Fibroblast of skin of back (primary cell): ENCODE measurements at regions not wholly inside any gene's neighbourhood (a gene's known extent, or its start where the extent isn't known, plus 50 kb on each side); places are given as distances from the start of the nearest gene placed in this dataset.
"Not testable (repeated sequence)": the region's sequence is repeated elsewhere in the genome, so short reads cannot be mapped to it uniquely, and the experiment has no call there.

Source experiments
- DNase-seq: peaks from one replicate; pipeline ENCODE4 v3.0.0-alpha.2; 2013

DNA sequence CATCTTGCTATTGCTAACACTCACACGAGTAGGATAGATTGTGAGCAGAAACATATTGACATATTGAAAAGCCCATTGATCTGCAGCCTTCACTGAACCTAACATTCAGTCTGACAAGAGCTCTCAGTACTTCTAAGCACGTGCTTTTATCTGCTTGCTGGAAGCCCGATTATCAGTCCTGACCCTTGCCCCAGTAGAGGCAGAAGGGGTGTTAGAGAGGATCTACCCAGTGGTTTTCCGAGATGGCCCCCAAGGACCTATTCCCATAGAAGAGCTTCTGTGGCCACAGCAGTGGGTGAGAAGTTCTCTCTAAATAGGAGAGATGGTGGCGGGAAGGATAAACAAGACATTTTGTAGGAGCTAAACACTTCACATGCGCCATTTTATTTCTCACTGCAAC, 290.9 kb upstream of the MAF start:
- no peak for DNase-seq

DNA sequence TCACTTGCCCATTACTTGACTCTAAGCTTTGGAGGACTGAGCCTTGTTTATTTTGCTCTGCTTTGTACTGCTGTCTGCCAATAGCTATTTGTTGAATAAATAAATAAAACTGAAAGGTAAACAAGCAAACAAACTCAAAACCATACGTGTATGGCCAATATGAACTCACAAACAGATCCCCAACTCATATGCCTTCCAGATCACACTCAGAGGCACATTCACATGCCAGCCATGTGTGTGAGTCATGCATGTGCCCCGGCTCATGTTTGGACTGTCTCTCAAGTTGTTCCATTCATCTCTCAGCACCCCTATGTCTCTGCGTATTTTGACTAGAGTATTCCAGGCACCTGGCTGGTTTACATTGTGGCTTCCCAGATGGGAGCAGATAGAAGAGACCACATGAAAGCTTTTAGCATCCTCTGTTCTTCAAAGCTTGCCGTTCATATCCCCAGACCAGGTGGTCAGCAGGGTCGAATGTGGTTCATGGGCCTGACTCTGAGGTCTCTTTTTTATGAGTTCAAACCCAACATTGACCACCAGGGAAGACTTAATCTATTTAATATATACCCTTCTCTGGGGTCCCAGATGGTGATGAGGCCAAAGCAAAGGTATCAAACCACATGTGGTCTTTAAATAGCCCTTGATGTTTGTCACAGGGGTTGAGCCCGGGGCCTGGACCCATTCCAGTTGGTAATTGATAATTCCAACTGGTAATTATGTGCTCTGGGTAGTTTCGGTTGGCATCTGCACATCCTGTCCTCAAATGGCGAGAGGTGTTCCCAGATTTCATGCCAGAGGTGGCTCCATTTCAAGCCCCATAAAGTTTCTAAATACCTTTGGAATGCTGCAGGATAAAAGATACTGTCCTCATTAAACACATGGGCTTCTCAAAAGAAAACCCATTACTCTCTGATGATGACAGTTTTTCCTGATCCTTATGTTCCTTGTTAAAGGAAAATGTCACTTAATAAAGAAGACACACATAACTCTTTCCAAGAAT, 287.3 kb upstream of the MAF start:
- no peak for DNase-seq

DNA sequence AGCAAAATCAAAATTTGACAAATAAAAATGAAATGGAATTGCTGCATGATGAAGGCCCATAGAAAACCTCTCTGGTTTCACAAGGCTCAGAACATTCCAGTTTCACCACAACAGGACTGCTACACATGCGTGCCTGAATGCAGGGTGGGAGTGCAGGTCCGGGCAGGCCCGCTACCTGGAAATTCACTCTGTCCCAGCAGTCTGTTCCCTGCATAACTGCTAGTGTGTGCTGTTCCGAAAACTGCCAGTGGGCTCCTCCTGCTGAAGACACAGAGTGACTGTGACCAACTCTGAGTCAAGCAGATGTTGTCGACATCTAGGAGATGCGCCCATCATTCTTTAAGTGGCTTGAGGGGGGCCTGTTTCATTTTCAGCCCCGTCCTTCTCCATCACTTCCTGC, 284.8 kb upstream of the MAF start:
- no peak for DNase-seq

DNA sequence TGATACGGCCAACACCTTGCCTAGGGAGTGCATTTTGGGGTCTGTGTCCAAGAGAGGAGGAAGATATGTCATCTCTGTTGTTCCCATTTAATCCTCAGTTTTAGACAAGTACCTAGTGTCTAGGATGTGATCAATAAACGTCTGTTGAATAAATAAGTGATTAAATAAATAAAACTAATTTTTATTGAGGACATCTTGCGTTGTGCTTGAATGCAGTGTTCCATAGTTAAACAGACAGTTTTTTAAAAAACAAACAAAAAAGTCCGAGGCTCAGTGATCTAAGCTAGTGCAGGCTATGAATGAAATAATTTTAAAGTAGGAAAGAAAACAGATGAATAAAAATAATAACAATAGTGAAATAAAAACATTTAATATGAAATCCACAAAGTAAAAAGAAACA, 283.0 kb upstream of the MAF start:
- no peak for DNase-seq

DNA sequence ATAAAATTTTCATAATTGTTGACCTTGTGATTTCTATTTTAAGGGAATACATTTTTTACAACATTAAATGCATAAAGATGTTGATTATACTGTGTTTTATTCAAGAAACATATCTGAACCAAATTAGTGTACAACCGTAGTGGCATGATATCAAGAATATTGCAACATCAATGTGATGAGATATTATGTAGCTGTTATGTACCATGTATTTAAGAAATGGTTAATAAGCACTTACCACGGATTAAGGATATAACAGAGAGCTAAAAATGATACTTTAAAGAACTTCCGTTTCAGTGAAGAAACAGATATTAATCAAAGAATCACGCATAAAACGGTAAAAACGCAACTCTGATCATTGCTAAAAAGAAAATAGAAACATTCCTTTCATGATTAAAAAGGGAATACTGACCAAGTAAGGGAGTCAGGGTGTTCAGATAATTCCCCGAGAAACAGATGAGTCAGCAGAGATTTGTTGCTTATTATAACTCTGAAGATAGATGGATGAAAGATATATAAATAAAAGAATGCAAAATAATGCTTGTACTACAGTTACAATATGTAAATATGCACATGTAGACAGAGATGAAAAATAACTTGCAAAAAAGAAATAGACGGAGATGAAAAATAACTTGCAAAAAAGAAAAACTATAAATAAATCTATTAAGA, 281.9 kb upstream of the MAF start:
- DNase-seq: no peak

DNA sequence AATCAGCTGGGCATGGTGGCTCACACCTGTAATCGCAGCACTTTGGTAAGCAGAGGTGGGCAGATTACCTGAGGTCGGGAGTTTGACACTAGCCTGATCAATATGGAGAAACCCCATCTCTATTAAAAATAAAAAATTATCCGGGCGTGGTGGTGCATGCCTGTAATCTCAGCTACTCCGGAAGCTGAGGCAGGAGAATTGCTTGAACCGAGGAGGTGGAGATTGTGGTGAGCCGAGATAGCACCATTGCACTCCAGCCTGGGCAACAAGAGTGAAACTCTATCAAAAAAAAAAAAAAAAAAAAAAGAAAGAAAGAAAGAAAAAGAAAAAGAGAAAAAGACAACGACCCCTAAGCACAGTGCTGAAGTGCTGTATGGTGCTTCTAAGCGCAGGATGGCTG, 280.6 kb upstream of the MAF start:
- not testable (repeated sequence) for DNase-seq

DNA sequence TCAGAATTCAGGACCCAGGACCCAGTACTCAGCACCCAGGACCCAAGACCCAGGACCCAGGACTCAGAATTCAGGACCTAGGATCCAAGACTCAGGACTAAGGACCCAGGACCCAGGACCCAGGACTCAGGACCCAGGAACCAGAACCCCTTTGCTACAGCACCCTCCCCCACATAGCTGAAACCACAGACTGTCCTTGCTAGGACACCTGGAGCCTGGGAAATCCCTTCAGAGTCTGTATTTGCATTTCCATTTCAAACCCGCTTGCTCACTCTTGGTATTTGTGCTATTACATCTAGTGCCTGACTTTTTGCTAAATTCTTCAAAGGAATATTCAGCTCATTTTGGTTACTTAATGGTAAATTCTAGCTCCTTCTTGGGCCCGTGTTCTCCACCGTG, 275.8 kb upstream of the MAF start:
- DNase-seq: no peak

DNA sequence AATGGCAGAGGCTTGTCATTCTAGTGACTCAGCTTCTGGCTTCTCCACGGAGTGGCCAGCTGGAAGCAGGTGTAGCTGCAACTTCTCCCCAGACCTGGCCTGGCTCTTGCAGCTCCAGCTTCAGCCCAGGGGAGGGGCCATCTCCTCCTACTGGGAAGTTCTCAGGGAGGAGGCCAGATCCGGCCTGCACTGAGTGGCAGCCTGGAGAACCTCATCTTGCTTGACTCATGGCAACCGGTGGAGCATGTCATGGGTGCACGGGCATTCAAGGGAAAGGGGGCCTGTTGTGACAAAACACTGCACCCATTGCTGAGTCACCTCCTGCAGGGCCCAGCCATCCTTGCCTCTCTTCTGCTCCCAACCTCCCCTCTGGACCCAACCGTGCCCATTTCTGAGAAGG, 273.9 kb upstream of the MAF start:
- no peak for DNase-seq

DNA sequence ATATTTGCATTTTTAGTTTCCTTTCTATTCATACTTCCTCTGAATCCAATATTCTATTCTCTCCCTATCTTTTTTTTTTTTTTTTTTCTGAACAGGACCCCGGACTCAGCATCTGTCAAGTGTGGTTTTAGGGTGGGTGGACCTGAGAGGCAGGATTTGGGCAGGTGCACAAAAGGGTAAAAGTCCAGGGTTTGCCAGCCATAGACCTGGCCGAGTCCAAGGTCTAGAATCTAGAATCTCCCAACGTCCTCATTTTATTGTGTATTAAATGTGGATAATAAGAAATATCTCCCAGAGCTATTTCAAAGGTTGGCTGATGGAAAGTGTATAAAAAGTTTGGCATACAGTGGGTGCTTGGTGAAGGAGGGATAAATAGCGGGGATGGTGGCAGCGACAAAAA, 273.3 kb upstream of the MAF start:
- no peak for DNase-seq

DNA sequence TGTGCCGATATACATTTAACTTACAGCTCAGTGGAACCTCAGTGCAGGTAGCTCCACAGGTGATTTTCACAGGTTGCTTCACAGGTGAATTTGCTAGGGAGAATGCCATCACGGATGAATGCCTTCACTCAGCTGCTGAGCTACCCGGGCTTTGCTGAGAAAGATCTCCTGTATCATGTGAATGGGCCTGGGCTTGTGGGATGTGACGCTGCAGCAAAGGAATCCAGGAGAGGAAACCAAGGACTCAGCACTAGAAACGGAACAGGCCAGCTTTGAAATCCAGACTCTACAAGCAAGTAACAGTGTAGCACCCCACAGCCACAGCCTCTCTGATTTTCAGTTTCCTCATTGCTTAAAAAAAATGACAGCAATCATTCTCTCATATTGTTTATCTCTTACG, 271.4 kb upstream of the MAF start:
- DNase-seq: no peak

DNA sequence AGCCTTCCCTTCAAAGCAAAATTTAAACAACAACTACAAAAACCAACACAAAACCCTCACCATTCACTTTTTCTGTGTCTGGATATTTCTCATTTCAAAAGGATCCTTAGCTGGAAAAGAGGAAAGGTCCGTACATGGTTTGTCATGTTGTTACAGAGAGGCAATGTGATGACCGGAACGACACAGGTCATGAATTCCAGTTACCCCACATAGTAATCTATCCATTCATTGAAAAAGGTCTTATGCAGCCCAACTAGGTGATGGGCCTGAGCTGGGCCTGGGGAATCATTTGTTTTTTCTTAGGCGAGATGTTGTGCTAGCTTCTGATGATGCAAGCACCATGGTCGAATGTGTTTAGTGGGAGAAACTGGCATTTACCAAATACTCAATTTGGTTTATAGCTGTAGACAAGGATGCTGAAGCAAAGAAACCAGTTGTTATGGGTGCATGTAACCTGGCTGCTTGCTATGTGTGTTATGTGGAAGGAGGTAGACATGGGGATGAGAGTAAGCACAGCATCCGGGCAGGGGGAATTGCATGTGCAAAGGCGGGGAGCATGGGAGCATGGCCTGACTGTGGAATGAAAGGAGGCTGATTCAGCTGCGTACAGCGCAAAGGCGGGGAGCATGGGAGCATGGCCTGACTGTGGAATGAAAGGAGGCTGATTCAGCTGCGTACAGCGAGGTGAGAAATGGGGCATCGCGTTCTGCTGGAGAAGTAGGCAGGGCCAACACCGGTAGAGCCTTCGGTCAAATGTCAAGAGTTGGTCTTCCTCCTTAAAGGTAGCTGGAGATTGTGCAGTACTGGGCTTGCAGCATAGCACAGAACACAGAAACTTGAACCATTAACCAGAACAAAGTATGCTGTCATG, 269.7 kb upstream of the MAF start:
- DNase-seq: no peak

DNA sequence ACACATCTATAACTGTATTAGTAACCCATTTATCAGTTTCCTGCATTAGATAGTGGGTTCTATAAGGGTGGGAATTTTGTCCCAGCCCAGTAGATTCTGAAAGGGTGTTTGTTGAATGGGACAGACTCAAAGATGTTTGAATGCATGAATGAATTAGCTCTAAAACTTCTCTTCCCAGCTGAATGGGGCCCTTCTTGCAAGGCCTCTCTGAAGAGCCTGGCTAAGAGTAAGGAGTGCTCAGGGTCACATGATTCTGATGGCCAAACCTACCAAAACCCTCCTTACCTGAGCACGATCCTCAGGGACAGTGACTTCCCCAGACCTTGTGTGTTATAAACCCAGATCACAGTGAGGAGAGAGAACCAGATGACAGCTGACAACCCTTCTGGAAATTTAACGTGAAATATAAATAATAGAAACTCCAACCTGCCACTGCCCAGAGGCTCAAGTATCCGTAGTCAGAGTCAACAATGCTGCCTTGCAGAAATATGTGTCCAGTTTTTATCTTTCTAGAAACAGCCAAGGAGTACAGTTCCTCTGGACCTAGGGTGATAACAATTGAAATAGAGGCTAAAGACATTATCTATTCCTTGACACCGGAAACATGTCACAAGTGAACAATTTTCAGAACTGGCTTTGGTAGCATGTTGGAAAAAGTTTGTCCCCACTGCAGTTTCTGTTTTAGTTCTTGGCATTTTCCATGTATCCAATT, 268.9 kb upstream of the MAF start:
- no peak for DNase-seq

DNA sequence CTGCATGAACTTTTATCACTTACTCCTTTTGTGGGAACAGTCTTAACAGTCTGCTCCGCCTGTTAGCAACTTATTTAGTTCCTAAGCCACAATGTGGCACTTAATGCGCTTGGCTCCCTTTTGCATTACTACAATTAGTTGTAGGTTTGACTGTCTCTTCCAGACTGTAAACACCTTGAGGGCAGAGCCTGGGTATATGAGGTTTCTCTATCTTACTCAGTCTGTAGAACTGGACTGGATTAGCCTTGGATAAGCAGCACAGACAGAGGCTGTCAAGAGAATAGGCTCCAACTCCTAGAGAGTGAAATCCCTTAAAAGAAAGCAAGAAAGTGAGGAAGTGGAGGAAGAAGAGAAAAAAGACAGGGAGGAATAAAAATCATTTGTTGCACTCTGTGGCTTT, 268.3 kb upstream of the MAF start:
- DNase-seq: no peak

DNA sequence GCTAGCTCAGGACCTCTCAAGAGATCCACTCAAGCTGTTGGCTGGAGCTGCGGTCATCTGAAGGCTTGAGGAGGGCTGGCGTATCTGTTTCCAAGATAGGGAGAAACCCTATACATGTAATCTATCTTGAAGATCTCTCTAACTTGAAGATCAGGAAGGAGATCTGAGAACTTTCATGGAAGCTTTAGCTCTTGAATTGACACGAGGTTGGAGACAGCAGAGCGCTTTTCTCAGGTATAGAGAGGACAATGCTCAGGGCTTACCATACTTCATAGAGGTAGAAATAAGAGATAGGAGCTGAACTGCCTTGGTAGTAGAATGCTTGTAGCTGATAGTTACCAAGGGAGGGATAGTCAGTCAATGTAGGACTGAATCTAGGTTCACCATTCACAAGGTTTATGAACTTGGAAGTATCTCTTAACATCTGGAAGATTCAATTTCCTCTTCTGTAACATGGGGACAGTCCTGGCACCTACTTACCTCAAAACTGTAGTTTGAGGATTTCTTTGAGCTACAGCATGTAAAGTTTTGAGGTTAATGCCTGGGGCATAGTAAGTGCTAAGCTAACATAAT, 267.0 kb upstream of the MAF start:
- DNase-seq: no peak

DNA sequence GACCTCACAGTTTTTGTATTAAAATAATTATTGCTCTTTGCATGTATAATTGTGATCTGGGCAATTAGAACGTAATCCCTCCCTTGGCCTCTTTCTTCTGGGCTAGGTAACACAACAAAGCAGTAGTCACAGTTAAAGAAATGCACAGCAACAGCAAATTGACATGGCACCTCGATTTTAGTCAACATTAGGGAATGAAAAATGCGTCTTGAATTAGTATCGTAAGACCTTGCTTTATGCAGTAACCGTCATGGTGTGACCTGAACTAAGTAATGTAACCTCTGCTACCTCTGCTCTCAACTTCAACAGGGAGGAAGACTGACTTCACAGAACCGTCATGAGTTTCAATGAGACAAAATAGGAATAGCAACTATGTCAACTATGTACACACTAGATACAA, 265.4 kb upstream of the MAF start:
- DNase-seq: no peak

DNA sequence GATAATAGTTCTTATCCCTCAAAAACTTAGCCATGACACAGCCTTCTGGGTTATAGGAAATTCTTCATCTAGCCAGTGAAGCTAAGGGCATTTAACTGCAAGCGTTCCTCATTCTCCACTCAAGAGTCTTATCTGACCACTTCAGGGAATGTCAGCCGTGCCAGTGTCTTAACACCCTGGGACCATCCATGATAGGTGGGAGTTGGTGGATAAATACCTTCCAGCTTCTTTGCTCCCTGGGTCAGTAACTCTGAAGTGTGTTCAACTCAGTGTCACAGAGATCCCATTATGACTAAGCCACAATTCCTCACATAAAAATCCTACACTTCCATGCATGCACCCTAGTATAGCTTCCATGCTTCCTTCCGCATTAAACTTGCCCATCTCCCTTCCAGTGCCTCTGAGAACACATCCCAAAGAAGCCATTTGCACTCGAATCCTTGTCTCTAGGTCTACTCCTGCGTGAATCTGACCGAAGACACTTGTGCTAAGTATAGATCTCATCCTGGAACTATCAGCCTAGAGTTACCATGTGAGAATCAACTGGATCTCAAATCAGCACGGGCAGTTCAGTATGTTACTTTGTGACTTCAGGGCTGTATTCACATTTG, 264.3 kb upstream of the MAF start:
- DNase-seq: no peak

DNA sequence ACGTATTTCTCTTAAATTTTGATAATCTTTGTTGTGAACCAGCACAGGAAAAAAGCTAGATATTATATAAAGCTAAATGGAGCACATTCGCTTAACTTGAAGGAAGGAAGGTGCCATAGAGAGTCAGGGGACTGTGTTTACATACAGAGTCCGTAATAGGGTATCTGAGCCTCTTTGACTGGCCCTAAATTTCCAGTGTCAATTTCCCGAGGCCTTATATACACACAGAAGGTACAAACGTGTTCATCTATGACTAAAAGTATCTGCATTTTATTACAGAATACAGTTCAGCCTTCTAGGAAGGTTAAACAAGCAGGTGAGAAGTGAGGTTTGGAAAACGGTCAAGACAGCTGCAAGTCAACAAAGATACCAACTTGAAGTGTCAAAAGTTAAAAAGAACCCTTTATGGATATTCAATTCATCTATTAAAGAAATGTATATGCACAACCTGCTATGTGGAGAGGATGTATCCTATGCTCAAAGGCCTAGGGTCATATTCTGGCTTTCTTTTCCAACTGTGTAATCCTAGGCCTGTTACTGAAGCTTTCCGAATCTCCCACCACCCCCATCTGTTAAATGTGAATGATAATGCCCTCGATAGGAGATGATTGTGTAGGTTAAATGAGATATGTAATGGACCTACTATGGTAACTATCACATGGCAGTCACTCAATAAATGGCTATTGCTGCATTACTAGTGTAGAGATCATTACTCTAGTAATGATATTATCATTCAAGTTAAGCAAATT, 263.7 kb upstream of the MAF start:
- no peak for DNase-seq

DNA sequence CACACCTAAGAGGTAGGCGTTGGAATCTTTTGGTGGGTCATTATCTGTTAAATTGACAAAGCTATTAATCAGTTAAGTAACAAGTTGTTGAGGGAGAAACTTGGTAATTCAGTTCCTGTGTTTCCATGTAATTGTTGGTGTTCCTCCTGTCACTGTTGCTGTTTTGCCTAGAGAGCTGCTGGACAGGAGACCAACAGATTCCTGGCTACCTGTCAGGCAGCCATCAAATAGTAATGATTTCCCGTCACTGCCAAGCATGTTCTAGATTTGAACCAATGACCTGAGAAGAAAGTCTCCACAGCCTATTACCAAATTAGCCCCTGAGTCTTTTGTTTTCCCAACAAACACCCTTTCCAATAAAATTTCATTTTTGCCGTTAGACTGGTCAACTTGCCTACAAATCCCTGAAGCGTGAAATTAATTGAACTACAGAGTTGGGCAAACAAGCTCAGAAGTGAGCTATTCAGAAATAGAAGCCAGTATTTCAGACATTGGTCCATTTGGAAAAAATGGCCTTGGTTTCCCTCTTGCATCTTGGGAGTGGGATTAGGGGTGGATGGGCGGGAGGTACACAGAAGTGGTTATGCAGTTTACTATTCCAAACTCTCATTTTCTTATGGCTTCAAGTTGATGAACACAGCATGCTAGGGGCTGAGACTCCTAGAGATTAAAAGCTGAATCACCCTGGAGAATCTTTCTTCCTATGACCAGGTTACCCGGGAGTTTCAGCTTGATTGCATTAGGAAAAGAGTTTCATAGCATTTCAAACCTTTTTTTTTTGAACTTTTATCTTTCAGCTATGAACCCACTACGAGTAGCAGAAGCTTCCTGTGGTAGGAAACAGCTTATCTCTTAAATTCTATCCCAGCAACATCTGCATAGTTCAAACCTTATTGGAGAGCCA, 262.8 kb upstream of the MAF start:
- no peak for DNase-seq

DNA sequence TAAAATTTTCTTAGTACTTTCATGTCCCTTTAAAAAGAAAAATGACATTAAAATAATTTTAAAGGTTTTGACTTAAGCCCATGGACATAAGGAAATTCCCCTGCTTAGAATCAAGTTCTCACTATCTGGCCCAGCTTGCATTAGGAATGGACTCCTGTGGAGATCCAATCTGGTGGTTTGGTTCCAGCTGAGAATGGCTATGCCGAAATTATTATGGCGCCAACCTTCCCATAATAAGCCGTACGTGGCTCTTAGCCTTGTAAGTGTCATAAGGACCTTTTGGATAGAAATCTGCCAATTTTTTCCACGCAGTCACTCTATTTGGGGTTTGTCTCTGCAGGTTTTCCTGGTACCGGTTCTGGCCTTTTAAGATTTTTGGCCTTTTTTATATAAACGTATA, 262.1 kb upstream of the MAF start:
- no peak for DNase-seq

DNA sequence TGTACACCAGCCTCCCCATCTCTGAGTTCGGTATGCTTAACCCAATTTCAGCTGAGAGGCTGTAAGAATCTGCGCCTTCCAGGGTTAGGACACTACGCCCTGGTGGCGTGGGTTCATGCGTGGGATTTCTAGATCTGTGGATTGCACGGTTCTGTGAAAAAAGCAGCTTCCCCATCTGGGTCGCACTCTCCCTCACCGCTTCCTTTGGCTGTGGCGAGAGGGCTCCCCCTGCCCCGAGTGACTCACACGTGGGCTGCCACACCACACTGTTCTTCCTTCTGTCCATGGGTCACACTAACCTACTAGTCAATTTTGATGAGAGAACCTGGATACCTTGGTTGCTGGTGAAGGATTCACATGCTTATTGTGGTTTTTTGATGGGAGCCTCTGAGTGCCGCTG, 256.0 kb upstream of the MAF start:
- DNase-seq: no peak
